ENCODE measurements at regions not wholly inside any gene's neighbourhood (a gene's known extent, or its start where the extent isn't known, plus 50 kb on each side); places are given as distances from the start of the nearest gene placed in this dataset.

- DNase-seq = no peak
Observed at GRCh38 chr2:145323512-145323911, 803.6 kb upstream of the ZEB2 start.

DNA sequence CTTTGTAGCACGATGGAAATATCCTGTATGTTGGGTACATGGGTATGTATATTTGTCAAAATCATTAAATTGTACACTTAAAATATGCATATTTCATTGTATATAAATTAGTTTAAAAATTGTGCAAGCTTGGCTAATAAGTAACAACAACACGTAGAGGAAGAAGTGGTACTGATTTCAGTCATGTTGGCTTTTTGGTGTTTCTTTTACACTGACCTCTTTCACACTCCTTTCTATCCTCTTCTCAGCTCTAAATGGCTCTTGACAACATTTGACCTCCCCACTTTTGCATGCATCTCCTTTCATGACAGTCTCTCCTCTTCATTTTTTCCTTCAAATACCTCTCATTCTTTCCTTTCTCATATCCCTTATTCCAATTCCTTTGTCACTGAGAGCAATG lies 801.4 kb upstream of the ZEB2 start:
- no peak for DNase-seq

GRCh38 chr2:145316496-145316895 lies 796.6 kb upstream of the ZEB2 start:
- DNase-seq = no peak

- DNase-seq = no peak
Observed at GRCh38 chr2:145315053-145315452, 795.1 kb upstream of the ZEB2 start.

- no peak for DNase-seq
Observed at GRCh38 chr2:145314119-145314633, 794.3 kb upstream of the ZEB2 start.

DNA sequence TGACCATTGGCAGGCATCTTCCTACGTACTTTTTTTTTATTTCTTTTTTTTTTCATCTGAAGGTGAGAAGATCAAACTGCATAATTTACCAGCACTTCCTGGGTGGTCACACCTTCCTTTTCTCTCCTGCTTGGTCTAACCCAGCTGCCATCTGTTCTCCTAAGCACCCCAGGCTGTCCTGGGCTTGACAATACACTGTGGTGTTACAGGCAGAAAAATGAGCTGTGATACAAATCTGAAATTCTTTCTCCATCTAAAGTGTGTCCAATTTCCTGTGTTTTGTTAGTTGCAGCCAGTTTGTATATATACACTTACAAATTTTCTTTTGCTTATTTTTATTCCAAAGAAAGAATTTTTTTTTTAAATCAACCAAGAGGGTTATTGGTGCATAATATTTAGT lies 786.0 kb upstream of the ZEB2 start:
- no peak for DNase-seq

GRCh38 chr2:145304501-145304900 lies 784.6 kb upstream of the ZEB2 start:
- DNase-seq = no peak

- DNase-seq = no peak
Observed at GRCh38 chr2:145303536-145303935, 783.6 kb upstream of the ZEB2 start.

GRCh38 chr2:145302886-145303285 lies 783.0 kb upstream of the ZEB2 start:
- no peak for DNase-seq

DNA sequence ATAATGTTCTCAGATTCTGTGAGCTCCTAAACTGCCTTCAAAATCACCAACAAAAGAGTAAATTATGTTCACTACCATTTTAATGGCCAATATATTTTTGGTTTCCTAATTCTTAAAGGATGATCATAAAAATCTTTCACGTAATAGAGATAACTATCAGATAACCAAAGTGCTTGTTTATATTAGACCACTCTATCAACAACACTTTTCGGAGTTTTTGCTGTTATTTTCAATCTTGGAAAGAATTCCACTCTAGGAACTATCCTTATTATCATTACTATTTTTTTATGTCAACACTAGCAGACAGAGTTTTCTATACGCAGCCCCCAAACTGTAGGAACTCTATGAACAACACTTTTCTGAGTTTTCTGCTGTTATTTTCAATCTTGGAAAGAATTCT lies 782.5 kb upstream of the ZEB2 start:
- DNase-seq = no peak

- no peak for DNase-seq
Observed at GRCh38 chr2:145299368-145299767, 779.4 kb upstream of the ZEB2 start.

DNA sequence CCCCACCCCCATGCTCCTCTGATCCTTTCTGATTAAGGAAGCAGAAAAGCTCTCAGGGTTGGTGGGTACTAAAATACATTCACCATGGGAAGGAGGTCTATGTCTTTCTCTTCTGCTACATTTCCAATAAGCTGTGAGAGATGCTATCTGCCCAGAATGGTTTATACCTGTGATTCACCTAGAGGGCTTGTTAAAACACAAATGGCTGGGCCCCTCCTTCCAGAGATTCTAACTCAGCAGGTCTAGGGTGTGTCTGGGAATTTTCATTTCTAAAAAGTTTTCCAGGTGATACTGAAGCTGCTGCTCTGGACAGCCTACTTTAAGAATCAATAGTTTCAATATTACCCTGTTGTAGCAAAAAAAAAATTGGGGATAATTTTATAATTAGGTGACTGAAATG lies 772.2 kb upstream of the ZEB2 start:
- DNase-seq = no peak

DNA sequence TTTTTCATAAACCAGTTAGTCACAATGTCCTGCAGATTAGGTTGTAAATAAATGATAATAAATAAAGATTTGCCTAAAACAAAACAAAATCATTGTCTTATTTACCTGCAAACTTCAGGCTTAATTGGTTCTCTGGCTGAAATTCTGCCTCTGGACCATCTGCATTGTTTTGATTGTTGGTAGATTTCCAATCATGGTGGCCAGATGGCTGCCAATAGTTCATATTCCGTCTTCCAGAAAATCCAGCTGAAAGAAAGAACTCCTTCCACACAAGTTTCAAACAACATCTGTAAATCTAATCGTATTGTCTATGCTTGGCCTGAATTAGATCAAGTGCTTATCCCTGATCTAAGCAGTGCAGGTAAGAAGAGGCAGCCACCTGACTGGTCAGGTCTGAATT lies 771.1 kb upstream of the ZEB2 start:
- no peak for DNase-seq

DNA sequence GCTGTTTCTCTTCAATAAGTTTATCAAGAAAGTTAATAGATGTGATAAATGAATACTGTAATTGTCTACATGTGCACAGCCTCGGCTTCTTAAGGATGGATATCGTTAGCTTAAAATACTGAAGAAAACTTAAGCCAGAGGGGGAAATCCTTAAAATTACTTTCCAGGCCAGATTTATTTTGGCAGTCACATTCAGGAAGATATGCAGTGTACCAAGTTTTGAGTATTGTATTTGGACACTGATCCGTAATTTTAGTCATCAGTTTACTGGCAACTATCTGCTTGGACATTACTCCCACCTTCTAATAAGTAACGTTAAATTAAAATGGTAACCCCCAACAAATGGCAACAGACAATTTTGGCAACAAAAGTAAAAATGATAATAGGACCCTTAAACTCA lies 770.0 kb upstream of the ZEB2 start:
- no peak for DNase-seq

DNA sequence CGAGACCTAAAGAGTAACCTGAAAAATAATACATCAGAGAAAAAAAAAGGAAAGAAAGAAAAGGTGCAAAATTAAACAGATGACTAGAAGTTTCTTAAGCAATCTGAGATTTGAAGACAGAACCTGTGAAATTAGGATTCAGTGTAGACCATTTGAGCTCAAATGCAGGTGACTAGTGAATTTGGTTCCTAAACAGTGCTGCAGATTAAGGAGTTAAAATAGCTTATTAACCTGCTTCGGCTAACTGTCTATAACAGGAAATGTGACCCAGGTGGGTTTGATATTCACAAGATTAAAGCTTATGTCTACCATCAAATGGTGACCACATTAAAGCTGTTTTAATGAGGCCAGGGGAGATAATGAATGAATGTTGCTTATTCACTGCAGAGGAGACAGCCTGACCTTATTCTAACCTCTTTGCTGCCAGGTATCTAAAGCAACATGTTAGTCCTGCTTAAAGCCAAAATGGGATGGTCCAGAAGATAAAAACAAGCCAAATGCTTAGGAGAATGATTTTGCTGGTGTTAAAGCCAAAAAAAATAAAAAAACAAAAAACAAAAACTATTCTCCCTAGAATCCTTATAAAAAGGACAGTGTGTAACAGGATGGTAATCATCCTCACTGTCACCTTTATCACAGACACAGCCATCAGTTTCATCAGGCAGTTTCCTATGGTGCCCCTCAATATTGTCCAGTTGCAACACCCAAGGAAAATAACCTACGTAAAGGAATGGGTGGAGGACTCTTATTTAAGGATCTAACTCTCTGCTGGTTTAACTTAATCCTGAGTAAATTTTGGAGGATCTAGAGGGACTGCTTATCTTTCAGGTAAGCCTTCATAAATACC lies 769.0 kb upstream of the ZEB2 start:
- no peak for DNase-seq

DNA sequence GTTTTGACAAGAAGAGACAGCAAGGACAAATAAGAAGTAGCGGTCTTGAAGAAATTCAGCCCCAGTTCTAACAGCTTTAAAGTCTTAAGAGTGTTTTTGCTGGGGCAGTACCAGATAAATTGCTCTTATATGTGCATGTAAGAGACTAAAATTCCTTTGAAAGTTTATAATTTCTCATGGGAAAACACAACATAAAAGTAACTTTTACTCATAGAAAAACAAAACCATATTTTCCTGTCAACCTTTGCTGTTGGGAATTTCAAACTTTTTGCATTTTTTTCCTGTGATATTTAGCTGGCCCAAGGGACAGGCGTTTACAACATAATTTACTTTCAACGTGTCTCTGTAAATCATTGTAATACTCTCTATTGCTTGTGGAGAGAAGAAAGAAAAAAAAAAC lies 767.8 kb upstream of the ZEB2 start:
- DNase-seq = no peak

DNA sequence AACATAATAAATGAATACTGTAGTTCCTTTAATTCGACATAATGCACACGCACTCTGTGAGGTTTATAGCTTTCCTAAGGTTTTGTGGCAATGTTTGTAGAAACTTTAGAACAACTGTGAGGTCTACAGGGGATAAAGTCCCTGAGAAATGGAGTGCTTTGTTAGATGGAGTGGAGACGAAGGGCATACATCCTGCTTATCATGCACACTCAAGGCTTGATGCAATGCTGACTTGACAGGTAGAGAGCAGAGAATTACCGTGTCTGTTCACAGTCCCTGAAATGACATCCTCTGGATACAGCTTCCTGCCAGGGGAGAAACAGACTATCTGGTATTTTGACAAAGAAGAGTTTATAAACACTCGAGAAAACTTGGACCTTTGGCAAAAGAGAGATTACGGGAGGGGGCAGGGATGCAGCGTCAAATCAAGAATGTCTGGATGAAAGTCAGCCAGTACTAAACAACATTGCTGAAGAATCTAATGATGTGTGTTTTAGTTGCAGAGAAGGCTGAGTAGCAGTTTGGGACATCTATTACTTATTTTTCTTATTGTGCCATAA lies 766.9 kb upstream of the ZEB2 start:
- DNase-seq = no peak

DNA sequence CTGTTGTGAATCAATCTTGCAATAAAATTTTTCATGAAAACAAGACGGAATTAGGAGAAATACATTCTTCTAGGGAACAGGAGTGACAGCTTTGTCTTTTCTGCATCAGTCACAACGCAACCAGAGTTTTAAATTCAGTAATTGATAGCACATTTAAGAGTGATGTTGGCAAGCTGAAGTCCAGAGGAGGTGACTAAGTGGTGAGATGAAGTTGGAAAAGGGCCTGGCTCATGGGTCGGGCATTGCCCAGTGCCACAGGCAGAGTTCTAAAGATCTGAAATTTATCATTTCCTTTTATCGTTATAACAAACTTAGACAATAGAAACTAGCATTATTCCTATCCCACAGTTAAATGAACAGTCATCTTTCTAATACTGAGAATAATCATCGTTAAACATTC lies 764.6 kb upstream of the ZEB2 start:
- DNase-seq = no peak

DNA sequence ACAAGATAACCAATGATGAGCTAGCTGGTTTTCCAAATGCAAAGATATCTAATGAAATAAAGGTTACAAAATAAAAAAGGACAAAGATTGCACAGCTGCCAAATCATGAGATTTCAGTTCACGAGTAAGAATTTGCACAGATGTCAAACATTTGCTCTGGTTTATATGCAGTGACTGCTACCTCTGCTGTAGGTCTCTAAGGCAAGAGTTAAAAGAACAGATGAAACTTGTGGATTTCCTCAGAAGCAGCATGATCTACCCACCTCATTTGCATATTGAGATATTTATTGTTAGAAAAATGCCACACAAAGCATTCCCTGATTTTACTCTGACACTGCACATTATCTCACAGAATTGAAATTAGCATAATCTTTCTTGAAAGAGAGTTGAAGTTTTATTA lies 763.2 kb upstream of the ZEB2 start:
- no peak for DNase-seq

DNA sequence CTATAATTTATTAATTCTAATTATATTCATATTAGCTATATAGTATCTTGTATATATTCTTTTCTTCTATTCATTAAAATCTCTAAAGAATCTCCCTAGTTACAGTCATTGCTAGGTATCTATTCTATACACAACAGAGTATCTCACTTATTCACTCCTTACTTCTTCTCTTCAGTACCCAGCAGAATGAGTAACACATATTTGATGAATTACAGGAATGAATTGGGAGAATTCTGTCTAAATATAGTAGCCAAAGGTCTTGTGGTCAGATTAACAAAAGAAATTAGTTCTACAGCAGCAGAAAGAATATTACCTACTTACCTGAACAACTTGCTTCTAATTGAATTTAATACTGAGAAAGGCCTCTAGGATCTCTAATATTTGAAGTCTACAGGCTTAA lies 758.0 kb upstream of the ZEB2 start:
- DNase-seq = no peak

DNA sequence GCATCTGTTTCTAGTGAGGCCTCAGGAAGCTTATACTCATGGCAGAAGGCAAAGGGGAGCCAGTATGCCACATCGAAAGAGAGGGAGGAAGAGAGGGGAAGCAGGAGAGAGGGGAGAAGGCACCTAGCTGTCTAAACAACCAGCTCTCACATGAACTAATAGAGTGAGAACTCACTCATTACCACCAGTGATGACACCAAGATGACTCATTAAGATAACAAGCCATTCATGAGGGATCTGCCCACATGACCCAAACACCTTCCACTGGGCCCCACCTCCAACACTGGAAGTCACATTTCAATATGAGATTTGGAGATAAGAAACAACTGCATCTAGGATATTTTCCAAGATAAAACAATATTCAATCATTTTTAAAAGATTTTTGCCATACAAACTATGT lies 753.9 kb upstream of the ZEB2 start:
- no peak for DNase-seq

DNA sequence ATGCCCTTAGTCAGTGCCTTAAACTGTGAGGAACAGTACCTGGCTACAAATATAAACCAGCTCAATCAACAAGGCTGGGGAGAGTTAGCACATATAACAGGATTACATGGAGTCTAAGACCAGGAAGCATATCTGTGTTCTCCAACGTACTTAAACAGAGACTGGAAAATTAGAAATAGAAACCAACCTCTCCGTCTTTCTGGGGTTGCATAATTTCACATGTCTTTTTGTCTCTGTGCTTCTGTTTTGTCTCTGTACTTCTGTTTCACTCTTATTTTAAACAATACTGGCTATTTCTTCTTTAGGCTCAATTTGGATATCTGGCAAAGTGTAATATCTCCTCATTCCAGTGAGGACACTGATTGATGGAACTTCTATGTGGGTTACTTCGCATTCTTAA lies 749.0 kb upstream of the ZEB2 start:
- no peak for DNase-seq

- no peak for DNase-seq
Observed at GRCh38 chr2:145267451-145267850, 747.5 kb upstream of the ZEB2 start.

DNA sequence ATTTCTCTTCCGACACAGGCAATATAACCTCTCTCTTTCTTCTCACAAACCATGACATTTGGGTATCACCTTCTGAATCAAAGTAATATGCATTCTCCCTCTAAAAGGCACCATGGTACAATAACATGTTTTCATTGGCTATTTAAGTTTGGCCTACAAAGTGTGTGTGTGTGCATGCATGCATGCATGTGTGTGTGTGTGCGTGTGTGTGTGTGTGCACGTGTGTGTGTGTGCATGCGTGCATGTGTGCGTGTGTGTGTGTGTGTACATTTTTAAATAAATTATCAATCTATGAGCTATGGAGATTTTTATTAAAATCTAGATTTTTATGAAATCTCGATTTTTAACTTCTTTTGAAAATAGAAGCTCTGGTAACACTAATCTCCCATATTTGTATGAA lies 745.3 kb upstream of the ZEB2 start:
- no peak for DNase-seq

GRCh38 chr2:145260674-145261073 lies 740.8 kb upstream of the ZEB2 start:
- no peak for DNase-seq
